PC-9 (cell line): ENCODE measurements at regions not wholly inside any gene's neighbourhood (a gene's known extent, or its start where the extent isn't known, plus 50 kb on each side); places are given as distances from the start of the nearest gene placed in this dataset.

ENCODE experiments used
- CTCF ChIP-seq: fragments of 200-600 bp; sonication (generic); conservative IDR thresholded peaks from 2 replicates; pipeline ENCODE4 v1.6.1; 2017; ENCODE audit warnings: mixed run types, antibody characterized with exemption, mild to moderate bottlenecking, moderate library complexity
- EZH2 ChIP-seq: fragments of 200-600 bp; sonication (generic); IDR thresholded peaks from 2 replicates; pipeline ENCODE4 v1.8.0; 2017; ENCODE audit warnings: antibody characterized with exemption, low read depth

- TF ChIP-seq CTCF (no peak), EZH2 (no peak)
Observed at GRCh38 chr21:28423521-28424190, 569.0 kb downstream of the LTN1 start.
